ENCODE measurements at regions not wholly inside any gene's neighbourhood (a gene's known extent, or its start where the extent isn't known, plus 50 kb on each side); places are given as distances from the start of the nearest gene placed in this dataset.

- CTCF ChIA-PET (ENCODE audit: low intra/inter-chr PET ratio, low total read pairs): no interaction called here
- no peak for ATAC-seq
- 21% methylated on average over 5 of the region's 5 CpGs for WGBS (ENCODE audit: low lambda C conversion rate)
Measured at GRCh38 chr9:4384750-4385149, 84.9 kb upstream of the GLIS3 start.

GRCh38 chr9:4382722-4383317 lies 83.0 kb upstream of the GLIS3 start:
- Histone ChIP-seq H3K27ac (ENCODE audit: extremely low read length, insufficient read depth, low read length) (no peak overlapping the region), H3K4me2 (ENCODE audit: low read depth, low read length) (no peak overlapping the region), H3K36me3 (replicated peaks in 1 of 2; ENCODE audit: control insufficient read depth in 1 of 2, insufficient read depth in 2 of 2, low read length in 2 of 2) (no peaks in the 10 kb centered on the region), H3K4me1 (ENCODE audit: insufficient read depth, low read length) (no peaks in the 10 kb centered on the region), H3K4me3 (replicated peaks in 1 of 3; ENCODE audit: insufficient read depth in 1 of 3, low read depth in 2 of 3, low read length in 3 of 3) (no peak overlapping the region), H4K20me1 (ENCODE audit: insufficient read depth, low read length) (no peaks in the 10 kb centered on the region), H3K9me3 (ENCODE audit: low read length) (no peaks in the 10 kb centered on the region), H3K79me2 (ENCODE audit: insufficient read depth, low read length) (no peaks in the 10 kb centered on the region), H3K9ac (ENCODE audit: insufficient read depth, low read depth, low read length) (no peak overlapping the region), H2AFZ (ENCODE audit: low read length) (no peak overlapping the region), H3K27me3 (ENCODE audit: control insufficient read depth in 1 of 2, insufficient read depth in 2 of 2, low read length in 2 of 2) (peaks cover 1 to 5% of the 10 kb centered on the region in 2 experiments; a peak in 2 of 5 replicates)
- CTCF ChIA-PET (ENCODE audit: low intra/inter-chr PET ratio, low total read pairs): interaction anchor here (1.0 to 1.2 kb wide), 2 partner anchors 166 to 167 kb away, joined by 3 read pairs; no protein-coding TSS in a partner anchor
- ATAC-seq: no peak
- in situ Hi-C loops (cut with HindIII; ENCODE audit: extremely low pct_ligation_motif_present, low pct_unique_long_range_greater_than_20kb): loop anchor here (10.0 to 25.0 kb wide), 2 partner anchors 162 to 254 kb away; no protein-coding TSS in a partner anchor
- no peak for FAIRE-seq
- POLR2A ChIA-PET: no interaction called here
- WGBS (ENCODE audit: low lambda C conversion rate): 1% methylated on average over 4 of the region's 4 CpGs
- DNase-seq (ENCODE audit: low spot score): no peak
- no peak for TF ChIP-seq ZBTB10 (CRISPR knock-in tag; IDR thresholded peaks at IDR 0.05; ENCODE audit: borderline replicate concordance)
- TF ChIP-seq SMC3 (IDR thresholded peaks at IDR 0.05; ENCODE audit: low read length): peak; percentile 19; the same call in 1 of the 2 replicates
- TF ChIP-seq, protein P1, sequence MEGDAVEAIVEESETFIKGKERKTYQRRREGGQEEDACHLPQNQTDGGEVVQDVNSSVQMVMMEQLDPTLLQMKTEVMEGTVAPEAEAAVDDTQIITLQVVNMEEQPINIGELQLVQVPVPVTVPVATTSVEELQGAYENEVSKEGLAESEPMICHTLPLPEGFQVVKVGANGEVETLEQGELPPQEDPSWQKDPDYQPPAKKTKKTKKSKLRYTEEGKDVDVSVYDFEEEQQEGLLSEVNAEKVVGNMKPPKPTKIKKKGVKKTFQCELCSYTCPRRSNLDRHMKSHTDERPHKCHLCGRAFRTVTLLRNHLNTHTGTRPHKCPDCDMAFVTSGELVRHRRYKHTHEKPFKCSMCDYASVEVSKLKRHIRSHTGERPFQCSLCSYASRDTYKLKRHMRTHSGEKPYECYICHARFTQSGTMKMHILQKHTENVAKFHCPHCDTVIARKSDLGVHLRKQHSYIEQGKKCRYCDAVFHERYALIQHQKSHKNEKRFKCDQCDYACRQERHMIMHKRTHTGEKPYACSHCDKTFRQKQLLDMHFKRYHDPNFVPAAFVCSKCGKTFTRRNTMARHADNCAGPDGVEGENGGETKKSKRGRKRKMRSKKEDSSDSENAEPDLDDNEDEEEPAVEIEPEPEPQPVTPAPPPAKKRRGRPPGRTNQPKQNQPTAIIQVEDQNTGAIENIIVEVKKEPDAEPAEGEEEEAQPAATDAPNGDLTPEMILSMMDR (CRISPR knock-in tag; IDR thresholded peaks at IDR 0.05): peak; percentile 48
- peak; percentile 67 for TF ChIP-seq STAG1 (CRISPR knock-in tag; IDR thresholded peaks at IDR 0.05)
- BruUV-seq (replicated peaks): no TSS peak
- intact Hi-C loops (cut with micrococcal nuclease; ENCODE audit: unreplicated experiment): loop anchor here (1.0 to 5.0 kb wide), 2 partner anchors 164 to 257 kb away; no protein-coding TSS in a partner anchor

More at GRCh38 chr9:4384750-4385149, 84.9 kb upstream of the GLIS3 start:
- Histone ChIP-seq H3K4me1 (ENCODE audit: insufficient read depth, low read length) (no peaks in the 10 kb centered on the region), H4K20me1 (ENCODE audit: insufficient read depth, low read length) (no peaks in the 10 kb centered on the region), H3K9me3 (ENCODE audit: low read length) (no peaks in the 10 kb centered on the region), H3K79me2 (ENCODE audit: insufficient read depth, low read length) (no peaks in the 10 kb centered on the region), H3K4me2 (ENCODE audit: low read depth, low read length) (no peak overlapping the region), H3K36me3 (replicated peaks in 1 of 2; ENCODE audit: control insufficient read depth in 1 of 2, insufficient read depth in 2 of 2, low read length in 2 of 2) (no peaks in the 10 kb centered on the region), H3K27me3 (ENCODE audit: control insufficient read depth in 1 of 2, insufficient read depth in 2 of 2, low read length in 2 of 2) (peaks cover 1 to 9% of the 10 kb centered on the region in 2 experiments; a peak in 2 of 5 replicates), H2AFZ (ENCODE audit: low read length) (no peak overlapping the region), H3K9ac (ENCODE audit: insufficient read depth, low read depth, low read length) (no peak overlapping the region), H3K27ac (ENCODE audit: extremely low read length, insufficient read depth, low read length) (no peak overlapping the region), H3K4me3 (replicated peaks in 1 of 3; ENCODE audit: insufficient read depth in 1 of 3, low read depth in 2 of 3, low read length in 3 of 3) (no peak overlapping the region)
- no peak for FAIRE-seq
- BruUV-seq (replicated peaks): no TSS peak
- intact Hi-C loops (cut with micrococcal nuclease; ENCODE audit: unreplicated experiment): loop anchor here (5.0 kb wide), 1 partner anchor 163 kb away; no protein-coding TSS in a partner anchor
- no peak for DNase-seq (ENCODE audit: low spot score)
- in situ Hi-C loops (cut with HindIII; ENCODE audit: extremely low pct_ligation_motif_present, low pct_unique_long_range_greater_than_20kb): loop anchor here (10.0 to 25.0 kb wide), 2 partner anchors 160 to 253 kb away; no protein-coding TSS in a partner anchor
- TF ChIP-seq ZNF530 (CRISPR knock-in tag; IDR thresholded peaks at IDR 0.05; ENCODE audit: low read depth) (no peak), CEBPB (IDR thresholded peaks at IDR 0.05; ENCODE audit: borderline replicate concordance, low read depth, low read length) (peak; percentile 48; the same call in 1 of the 2 replicates)
- POLR2A ChIA-PET: no interaction called here

Data from HepG2 (cell line).